Neural cell (in vitro differentiated cells): ENCODE measurements at regions not wholly inside any gene's neighbourhood (a gene's known extent, or its start where the extent isn't known, plus 50 kb on each side); places are given as distances from the start of the nearest gene placed in this dataset.

Experiments used
- MXI1 ChIP-seq: fragments of 450-650 bp; conservative IDR thresholded peaks from 2 replicates; pipeline ENCODE4 v1.6.1; 2014; ENCODE audit warnings: antibody characterized with exemption, mild to moderate bottlenecking; ENCODE audit not compliant: poor library complexity, severe bottlenecking
- RAD21 ChIP-seq: fragments of 450-650 bp; conservative IDR thresholded peaks from 2 replicates; pipeline ENCODE4 v1.6.1; 2014; ENCODE audit warnings: antibody characterized with exemption, mild to moderate bottlenecking, moderate library complexity
- TAF1 ChIP-seq: IDR thresholded peaks from 2 replicates; pipeline ENCODE4 v1.6.1; 2012; ENCODE audit warnings: low read depth
- TF ChIP-seq, protein P1 (sequence below): fragments of 450-650 bp; IDR thresholded peaks from 2 replicates; pipeline ENCODE4 v1.5.1; 2014; ENCODE audit warnings: antibody characterized with exemption, mild to moderate bottlenecking, moderate library complexity; ENCODE audit not compliant: poor library complexity, severe bottlenecking
- TF ChIP-seq, protein P2 (sequence below): IDR thresholded peaks from 2 replicates; pipeline ENCODE4 v1.6.1; 2012; ENCODE audit warnings: borderline replicate concordance

- TF ChIP-seq RAD21 (no peak), TAF1 (no peak), MXI1 (no peak)
- TF ChIP-seq, protein P1, sequence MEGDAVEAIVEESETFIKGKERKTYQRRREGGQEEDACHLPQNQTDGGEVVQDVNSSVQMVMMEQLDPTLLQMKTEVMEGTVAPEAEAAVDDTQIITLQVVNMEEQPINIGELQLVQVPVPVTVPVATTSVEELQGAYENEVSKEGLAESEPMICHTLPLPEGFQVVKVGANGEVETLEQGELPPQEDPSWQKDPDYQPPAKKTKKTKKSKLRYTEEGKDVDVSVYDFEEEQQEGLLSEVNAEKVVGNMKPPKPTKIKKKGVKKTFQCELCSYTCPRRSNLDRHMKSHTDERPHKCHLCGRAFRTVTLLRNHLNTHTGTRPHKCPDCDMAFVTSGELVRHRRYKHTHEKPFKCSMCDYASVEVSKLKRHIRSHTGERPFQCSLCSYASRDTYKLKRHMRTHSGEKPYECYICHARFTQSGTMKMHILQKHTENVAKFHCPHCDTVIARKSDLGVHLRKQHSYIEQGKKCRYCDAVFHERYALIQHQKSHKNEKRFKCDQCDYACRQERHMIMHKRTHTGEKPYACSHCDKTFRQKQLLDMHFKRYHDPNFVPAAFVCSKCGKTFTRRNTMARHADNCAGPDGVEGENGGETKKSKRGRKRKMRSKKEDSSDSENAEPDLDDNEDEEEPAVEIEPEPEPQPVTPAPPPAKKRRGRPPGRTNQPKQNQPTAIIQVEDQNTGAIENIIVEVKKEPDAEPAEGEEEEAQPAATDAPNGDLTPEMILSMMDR: no peak
- TF ChIP-seq, protein P2, sequence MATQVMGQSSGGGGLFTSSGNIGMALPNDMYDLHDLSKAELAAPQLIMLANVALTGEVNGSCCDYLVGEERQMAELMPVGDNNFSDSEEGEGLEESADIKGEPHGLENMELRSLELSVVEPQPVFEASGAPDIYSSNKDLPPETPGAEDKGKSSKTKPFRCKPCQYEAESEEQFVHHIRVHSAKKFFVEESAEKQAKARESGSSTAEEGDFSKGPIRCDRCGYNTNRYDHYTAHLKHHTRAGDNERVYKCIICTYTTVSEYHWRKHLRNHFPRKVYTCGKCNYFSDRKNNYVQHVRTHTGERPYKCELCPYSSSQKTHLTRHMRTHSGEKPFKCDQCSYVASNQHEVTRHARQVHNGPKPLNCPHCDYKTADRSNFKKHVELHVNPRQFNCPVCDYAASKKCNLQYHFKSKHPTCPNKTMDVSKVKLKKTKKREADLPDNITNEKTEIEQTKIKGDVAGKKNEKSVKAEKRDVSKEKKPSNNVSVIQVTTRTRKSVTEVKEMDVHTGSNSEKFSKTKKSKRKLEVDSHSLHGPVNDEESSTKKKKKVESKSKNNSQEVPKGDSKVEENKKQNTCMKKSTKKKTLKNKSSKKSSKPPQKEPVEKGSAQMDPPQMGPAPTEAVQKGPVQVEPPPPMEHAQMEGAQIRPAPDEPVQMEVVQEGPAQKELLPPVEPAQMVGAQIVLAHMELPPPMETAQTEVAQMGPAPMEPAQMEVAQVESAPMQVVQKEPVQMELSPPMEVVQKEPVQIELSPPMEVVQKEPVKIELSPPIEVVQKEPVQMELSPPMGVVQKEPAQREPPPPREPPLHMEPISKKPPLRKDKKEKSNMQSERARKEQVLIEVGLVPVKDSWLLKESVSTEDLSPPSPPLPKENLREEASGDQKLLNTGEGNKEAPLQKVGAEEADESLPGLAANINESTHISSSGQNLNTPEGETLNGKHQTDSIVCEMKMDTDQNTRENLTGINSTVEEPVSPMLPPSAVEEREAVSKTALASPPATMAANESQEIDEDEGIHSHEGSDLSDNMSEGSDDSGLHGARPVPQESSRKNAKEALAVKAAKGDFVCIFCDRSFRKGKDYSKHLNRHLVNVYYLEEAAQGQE: no peak
These were observed 271.4 kb downstream of the MBNL1 start for GRCh38 chr3:152540120-152540519.
